ENCODE measurements at regions not wholly inside any gene's neighbourhood (a gene's known extent, or its start where the extent isn't known, plus 50 kb on each side); places are given as distances from the start of the nearest gene placed in this dataset.

DNA sequence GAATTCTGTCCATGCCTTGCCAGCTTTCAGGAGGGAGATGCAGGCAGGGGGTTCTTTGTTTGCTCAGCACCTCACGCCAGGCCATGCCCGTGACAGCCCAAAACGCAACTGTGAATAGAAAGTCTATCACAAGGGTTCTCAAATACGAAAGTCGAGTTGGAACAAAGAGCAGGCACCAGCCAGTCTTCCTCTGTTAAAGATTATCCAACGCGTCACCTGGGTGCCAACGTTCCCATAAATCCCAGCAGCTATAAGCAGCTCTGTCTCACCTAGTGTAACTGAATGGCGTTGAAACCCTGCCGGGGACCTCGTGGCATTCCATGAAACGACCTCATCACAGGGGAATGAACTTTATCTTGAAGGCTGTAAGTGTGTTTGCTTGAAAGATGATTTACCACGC lies 84.8 kb upstream of the GATA6 start:
- 49% methylated on average over 13 of the region's 13 CpGs for WGBS (ENCODE audit: missing lambda C conversion rate)
- H3K4me1 ChIP-seq = no peaks in the 10 kb centered on the region
- DNase-seq (ENCODE audit: low read depth in 1 of 2, low spot score in 1 of 2) (no peak), FAIRE-seq (no peak), ATAC-seq (no peak)
- no peak overlapping the region for H3K4me3 ChIP-seq
- POLR2A ChIA-PET = no interaction called here
- TF ChIP-seq KDM5A (IDR thresholded peaks at IDR 0.05) (no peak), KDM1A (IDR thresholded peaks at IDR 0.05; ENCODE audit: low read depth) (no peak), MAZ (IDR thresholded peaks at IDR 0.05; ENCODE audit: borderline replicate concordance, low read depth, low read length) (no peak), RCOR1 (IDR thresholded peaks at IDR 0.05; ENCODE audit: low read depth, low read length) (no peak), ZSCAN20 (CRISPR knock-in tag; IDR thresholded peaks at IDR 0.05) (no peak), POLR2A (IDR thresholded peaks at IDR 0.05; ENCODE audit: low read length) (no peak), PHF8 (IDR thresholded peaks at IDR 0.05; ENCODE audit: borderline replicate concordance, low read depth) (no peak), FOSB (CRISPR knock-in tag; IDR thresholded peaks at IDR 0.05) (no peak)
- TF ChIP-seq, protein P1, sequence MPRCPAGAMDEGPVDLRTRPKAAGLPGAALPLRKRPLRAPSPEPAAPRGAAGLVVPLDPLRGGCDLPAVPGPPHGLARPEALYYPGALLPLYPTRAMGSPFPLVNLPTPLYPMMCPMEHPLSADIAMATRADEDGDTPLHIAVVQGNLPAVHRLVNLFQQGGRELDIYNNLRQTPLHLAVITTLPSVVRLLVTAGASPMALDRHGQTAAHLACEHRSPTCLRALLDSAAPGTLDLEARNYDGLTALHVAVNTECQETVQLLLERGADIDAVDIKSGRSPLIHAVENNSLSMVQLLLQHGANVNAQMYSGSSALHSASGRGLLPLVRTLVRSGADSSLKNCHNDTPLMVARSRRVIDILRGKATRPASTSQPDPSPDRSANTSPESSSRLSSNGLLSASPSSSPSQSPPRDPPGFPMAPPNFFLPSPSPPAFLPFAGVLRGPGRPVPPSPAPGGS (IDR thresholded peaks at IDR 0.05) = no peak
- TF ChIP-seq, protein P2, sequence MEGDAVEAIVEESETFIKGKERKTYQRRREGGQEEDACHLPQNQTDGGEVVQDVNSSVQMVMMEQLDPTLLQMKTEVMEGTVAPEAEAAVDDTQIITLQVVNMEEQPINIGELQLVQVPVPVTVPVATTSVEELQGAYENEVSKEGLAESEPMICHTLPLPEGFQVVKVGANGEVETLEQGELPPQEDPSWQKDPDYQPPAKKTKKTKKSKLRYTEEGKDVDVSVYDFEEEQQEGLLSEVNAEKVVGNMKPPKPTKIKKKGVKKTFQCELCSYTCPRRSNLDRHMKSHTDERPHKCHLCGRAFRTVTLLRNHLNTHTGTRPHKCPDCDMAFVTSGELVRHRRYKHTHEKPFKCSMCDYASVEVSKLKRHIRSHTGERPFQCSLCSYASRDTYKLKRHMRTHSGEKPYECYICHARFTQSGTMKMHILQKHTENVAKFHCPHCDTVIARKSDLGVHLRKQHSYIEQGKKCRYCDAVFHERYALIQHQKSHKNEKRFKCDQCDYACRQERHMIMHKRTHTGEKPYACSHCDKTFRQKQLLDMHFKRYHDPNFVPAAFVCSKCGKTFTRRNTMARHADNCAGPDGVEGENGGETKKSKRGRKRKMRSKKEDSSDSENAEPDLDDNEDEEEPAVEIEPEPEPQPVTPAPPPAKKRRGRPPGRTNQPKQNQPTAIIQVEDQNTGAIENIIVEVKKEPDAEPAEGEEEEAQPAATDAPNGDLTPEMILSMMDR (IDR thresholded peaks at IDR 0.05) = no peak
- H3K4me2 ChIP-seq = no peak overlapping the region
- CTCF ChIA-PET = interaction anchor here (0.6 kb wide), 1 partner anchor 73 kb away, joined by 4 read pairs; no protein-coding TSS in a partner anchor
- no peak overlapping the region for H3K27ac ChIP-seq
- H3K9me3 ChIP-seq = no peaks in the 10 kb centered on the region

DNA sequence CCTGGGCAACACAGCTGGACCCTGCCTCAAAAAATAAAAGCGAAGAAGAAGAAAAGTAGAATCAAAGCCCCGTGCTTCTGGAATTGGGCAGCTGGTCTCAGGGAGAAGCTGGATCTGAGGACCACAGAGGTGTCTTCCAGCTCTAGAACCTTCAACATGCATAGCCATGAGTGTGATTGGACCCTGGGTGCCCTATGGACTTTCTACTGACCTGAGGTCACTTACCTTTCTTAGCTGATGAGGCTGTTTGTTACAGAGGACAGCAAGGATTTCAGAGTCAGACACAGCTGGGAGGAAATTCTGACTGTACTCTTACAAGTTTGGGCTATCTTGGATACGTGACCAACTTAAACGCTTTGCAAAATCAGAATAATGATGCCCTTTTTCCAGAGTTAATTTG lies 82.4 kb upstream of the GATA6 start:
- no peak overlapping the region for H3K27ac ChIP-seq
- FAIRE-seq = no peak
- H3K4me1 ChIP-seq = no peaks in the 10 kb centered on the region
- no peaks in the 10 kb centered on the region for H3K9me3 ChIP-seq
- ATAC-seq = no peak
- H3K4me3 ChIP-seq = no peak overlapping the region
- ChIA-PET CTCF (no interaction called here), POLR2A (no interaction called here)
- no peak overlapping the region for H3K4me2 ChIP-seq
- TF ChIP-seq MYC (IDR thresholded peaks at IDR 0.05; ENCODE audit: borderline replicate concordance, low read length) = no peak
- TF ChIP-seq, protein P2 (IDR thresholded peaks at IDR 0.05) = no peak
- TF ChIP-seq, protein P3, sequence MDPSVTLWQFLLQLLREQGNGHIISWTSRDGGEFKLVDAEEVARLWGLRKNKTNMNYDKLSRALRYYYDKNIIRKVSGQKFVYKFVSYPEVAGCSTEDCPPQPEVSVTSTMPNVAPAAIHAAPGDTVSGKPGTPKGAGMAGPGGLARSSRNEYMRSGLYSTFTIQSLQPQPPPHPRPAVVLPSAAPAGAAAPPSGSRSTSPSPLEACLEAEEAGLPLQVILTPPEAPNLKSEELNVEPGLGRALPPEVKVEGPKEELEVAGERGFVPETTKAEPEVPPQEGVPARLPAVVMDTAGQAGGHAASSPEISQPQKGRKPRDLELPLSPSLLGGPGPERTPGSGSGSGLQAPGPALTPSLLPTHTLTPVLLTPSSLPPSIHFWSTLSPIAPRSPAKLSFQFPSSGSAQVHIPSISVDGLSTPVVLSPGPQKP (IDR thresholded peaks at IDR 0.05; ENCODE audit: low read depth, low read length) = no peak
- no peak for TF ChIP-seq NFE2L2 (conservative IDR thresholded peaks at IDR 0.05; ENCODE audit: low read length)
- no peak for TF ChIP-seq GATA3 (IDR thresholded peaks at IDR 0.05; ENCODE audit: borderline replicate concordance)
- no peak for TF ChIP-seq CHD2 (IDR thresholded peaks at IDR 0.05; ENCODE audit: low read length, partially characterized antibody)
- 79% methylated on average over 4 of the region's 4 CpGs for WGBS (ENCODE audit: missing lambda C conversion rate)
- no peak for DNase-seq (ENCODE audit: low read depth in 1 of 2, low spot score in 1 of 2)

DNA sequence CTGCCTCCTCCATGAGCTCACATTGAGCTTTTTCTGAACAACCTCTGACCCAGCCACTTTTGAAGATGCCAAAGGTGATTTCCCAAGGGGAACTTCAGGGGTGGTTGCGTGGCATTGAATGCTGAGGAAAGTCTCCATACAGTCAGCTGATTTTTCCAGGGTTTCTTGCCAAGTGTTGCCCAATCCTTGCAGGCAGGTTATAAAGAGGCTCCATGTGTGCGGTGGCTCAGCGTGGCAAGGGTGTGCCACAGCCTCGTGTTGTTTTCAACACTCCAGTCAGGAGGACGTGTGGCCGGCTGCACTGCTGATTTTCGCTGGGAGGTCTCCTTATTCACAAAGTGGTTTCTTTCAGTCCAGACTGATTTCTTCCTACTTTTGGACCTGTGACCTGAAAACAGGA lies 81.4 kb upstream of the GATA6 start:
- no peaks in the 10 kb centered on the region for H3K9me3 ChIP-seq
- DNase-seq (ENCODE audit: low read depth in 1 of 2, low spot score in 1 of 2) (no peak), ATAC-seq (no peak), FAIRE-seq (no peak)
- POLR2A ChIA-PET = no interaction called here
- no peak overlapping the region for H3K27ac ChIP-seq
- no peaks in the 10 kb centered on the region for H3K4me1 ChIP-seq
- no peak overlapping the region for H3K4me3 ChIP-seq
- H3K4me2 ChIP-seq = no peak overlapping the region
- TF ChIP-seq SREBF2 (IDR thresholded peaks at IDR 0.05) = no peak
- TF ChIP-seq, protein P4, sequence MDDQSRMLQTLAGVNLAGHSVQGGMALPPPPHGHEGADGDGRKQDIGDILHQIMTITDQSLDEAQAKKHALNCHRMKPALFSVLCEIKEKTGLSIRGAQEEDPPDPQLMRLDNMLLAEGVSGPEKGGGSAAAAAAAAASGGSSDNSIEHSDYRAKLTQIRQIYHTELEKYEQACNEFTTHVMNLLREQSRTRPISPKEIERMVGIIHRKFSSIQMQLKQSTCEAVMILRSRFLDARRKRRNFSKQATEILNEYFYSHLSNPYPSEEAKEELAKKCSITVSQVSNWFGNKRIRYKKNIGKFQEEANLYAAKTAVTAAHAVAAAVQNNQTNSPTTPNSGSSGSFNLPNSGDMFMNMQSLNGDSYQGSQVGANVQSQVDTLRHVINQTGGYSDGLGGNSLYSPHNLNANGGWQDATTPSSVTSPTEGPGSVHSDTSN (IDR thresholded peaks at IDR 0.05) = no peak
- no peak for TF ChIP-seq FOSB (CRISPR knock-in tag; IDR thresholded peaks at IDR 0.05)
- no peak for TF ChIP-seq GATA3 (IDR thresholded peaks at IDR 0.05; ENCODE audit: borderline replicate concordance)
- no peak for TF ChIP-seq ZSCAN20 (CRISPR knock-in tag; IDR thresholded peaks at IDR 0.05)
- no peak for TF ChIP-seq EP300 (IDR thresholded peaks at IDR 0.05)
- TF ChIP-seq TFCP2L1 (CRISPR knock-in tag; IDR thresholded peaks at IDR 0.05) = no peak
- no peak for TF ChIP-seq EHMT2 (IDR thresholded peaks at IDR 0.05; ENCODE audit: low read depth)
- TF ChIP-seq CHD2 (IDR thresholded peaks at IDR 0.05; ENCODE audit: low read length, partially characterized antibody) = no peak
- TF ChIP-seq POLR2A (IDR thresholded peaks at IDR 0.05; ENCODE audit: low read length) = no peak
- TF ChIP-seq HEYL (CRISPR knock-in tag; IDR thresholded peaks at IDR 0.05) = no peak
- no peak for TF ChIP-seq RNF2 (IDR thresholded peaks at IDR 0.05; ENCODE audit: borderline replicate concordance, low read depth)
- no peak for TF ChIP-seq FOXS1 (CRISPR knock-in tag; IDR thresholded peaks at IDR 0.05)
- TF ChIP-seq RAD21 (conservative IDR thresholded peaks at IDR 0.05 in 1 of 2, IDR thresholded peaks at IDR 0.05 in 1 of 2) = no peak
- TF ChIP-seq, protein P1 (IDR thresholded peaks at IDR 0.05) = no peak
- TF ChIP-seq MAZ (IDR thresholded peaks at IDR 0.05; ENCODE audit: borderline replicate concordance, low read depth, low read length) = no peak
- TF ChIP-seq ZC3H11A (IDR thresholded peaks at IDR 0.05) = no peak
- 78% methylated on average over 7 of the region's 7 CpGs for WGBS (ENCODE audit: missing lambda C conversion rate)
- CTCF ChIA-PET = no interaction called here

Measured in A549 (cell line).